Spleen (tissue), 7 donors: ENCODE measurements at regions not wholly inside any gene's neighbourhood (a gene's known extent, or its start where the extent isn't known, plus 50 kb on each side); places are given as distances from the start of the nearest gene placed in this dataset.

Experiments used
- CTCF ChIP-seq, 11 experiments: fragments of 200-600 bp in 7 of 11; fragments of 450-650 bp in 4 of 11; sonication (generic) in 4 of 11; IDR thresholded peaks in 8 of 11; conservative IDR thresholded peaks in 3 of 11; 1 replicate in 7 of 11; 2 replicates in 4 of 11; pipeline versions ENCODE4 v1.4.0 to v1.8.0; 2016 to 2021; ENCODE audit warnings: antibody characterized with exemption in 11 of 11, inconsistent platforms in 4 of 11, mild to moderate bottlenecking in 1 of 11
- POLR2A ChIP-seq, 3 donors: fragments of 450-650 bp; IDR thresholded peaks; one replicate each; pipeline ENCODE4 v1.5.1; 2017; ENCODE audit warnings: antibody characterized with exemption in 3 of 3, mild to moderate bottlenecking in 1 of 3
- POLR2AphosphoS5 ChIP-seq, 3 donors: sonication (generic); formaldehyde crosslinking; IDR thresholded peaks; one replicate each; pipeline ENCODE4 v1.5.1; 2017; ENCODE audit warnings: antibody characterized with exemption in 3 of 3
- donor health status: DM: no; HTN: no; CAD: no; lungs with moderate emphysema.
- donor health status: DM: no; HTN: no; CAD: no.
- donor health status: DM: no; HTN: no; CAD: no.

- no peak for TF ChIP-seq CTCF (IDR thresholded peaks at IDR 0.05 in 8 of 11, conservative IDR thresholded peaks at IDR 0.05 in 3 of 11)
- no peak for TF ChIP-seq POLR2AphosphoS5 (IDR thresholded peaks at IDR 0.05)
- no peak for TF ChIP-seq POLR2A (IDR thresholded peaks at IDR 0.05)
Observed at GRCh38 chr1:163674236-163674635, 352.5 kb downstream of the NUF2 start.
